ENCODE measurements at regions not wholly inside any gene's neighbourhood (a gene's known extent, or its start where the extent isn't known, plus 50 kb on each side); places are given as distances from the start of the nearest gene placed in this dataset.

GRCh38 chr13:63005625-63006024, 1590.0 kb upstream of the PCDH20 start:
- TF ChIP-seq, protein P1, sequence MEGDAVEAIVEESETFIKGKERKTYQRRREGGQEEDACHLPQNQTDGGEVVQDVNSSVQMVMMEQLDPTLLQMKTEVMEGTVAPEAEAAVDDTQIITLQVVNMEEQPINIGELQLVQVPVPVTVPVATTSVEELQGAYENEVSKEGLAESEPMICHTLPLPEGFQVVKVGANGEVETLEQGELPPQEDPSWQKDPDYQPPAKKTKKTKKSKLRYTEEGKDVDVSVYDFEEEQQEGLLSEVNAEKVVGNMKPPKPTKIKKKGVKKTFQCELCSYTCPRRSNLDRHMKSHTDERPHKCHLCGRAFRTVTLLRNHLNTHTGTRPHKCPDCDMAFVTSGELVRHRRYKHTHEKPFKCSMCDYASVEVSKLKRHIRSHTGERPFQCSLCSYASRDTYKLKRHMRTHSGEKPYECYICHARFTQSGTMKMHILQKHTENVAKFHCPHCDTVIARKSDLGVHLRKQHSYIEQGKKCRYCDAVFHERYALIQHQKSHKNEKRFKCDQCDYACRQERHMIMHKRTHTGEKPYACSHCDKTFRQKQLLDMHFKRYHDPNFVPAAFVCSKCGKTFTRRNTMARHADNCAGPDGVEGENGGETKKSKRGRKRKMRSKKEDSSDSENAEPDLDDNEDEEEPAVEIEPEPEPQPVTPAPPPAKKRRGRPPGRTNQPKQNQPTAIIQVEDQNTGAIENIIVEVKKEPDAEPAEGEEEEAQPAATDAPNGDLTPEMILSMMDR (IDR thresholded peaks at IDR 0.05; ENCODE audit: insufficient read depth, low read length, poor library complexity, severe bottlenecking), result no peak
- no peak for TF ChIP-seq EZH2phosphoT487 (conservative IDR thresholded peaks at IDR 0.05; ENCODE audit: low read length)

Data from SU-DHL-6 (cell line).